GM10847 (cell line): ENCODE measurements at regions not wholly inside any gene's neighbourhood (a gene's known extent, or its start where the extent isn't known, plus 50 kb on each side); places are given as distances from the start of the nearest gene placed in this dataset.

Experiments used
- POLR2A ChIP-seq: IDR thresholded peaks from 2 replicates; pipeline ENCODE4 v1.6.1; 2011; ENCODE audit not compliant: insufficient read length; ENCODE audit errors: extremely low read depth

GRCh38 chr12:131355361-131356245 lies 355.3 kb upstream of the SFSWAP start:
- no peak for TF ChIP-seq POLR2A

GRCh38 chr12:131356485-131357184 lies 354.3 kb upstream of the SFSWAP start:
- no peak for TF ChIP-seq POLR2A

- TF ChIP-seq POLR2A = no peak
Measured at GRCh38 chr12:131357185-131357747, 353.6 kb upstream of the SFSWAP start.

GRCh38 chr12:131357920-131358319 lies 353.0 kb upstream of the SFSWAP start:
- no peak for TF ChIP-seq POLR2A

GRCh38 chr12:131362291-131363211 lies 348.3 kb upstream of the SFSWAP start:
- no peak for TF ChIP-seq POLR2A

- no peak for TF ChIP-seq POLR2A
Measured at GRCh38 chr12:131363393-131363792, 347.5 kb upstream of the SFSWAP start.

- TF ChIP-seq POLR2A = no peak
Measured at GRCh38 chr12:131363841-131364495, 346.9 kb upstream of the SFSWAP start.

- TF ChIP-seq POLR2A = no peak
Measured at GRCh38 chr12:131364903-131365820, 345.7 kb upstream of the SFSWAP start.

GRCh38 chr12:131365821-131366260 lies 345.0 kb upstream of the SFSWAP start:
- TF ChIP-seq POLR2A = no peak

GRCh38 chr12:131366261-131366871 lies 344.5 kb upstream of the SFSWAP start:
- no peak for TF ChIP-seq POLR2A

- TF ChIP-seq POLR2A = no peak
Measured at GRCh38 chr12:131367983-131368667, 342.8 kb upstream of the SFSWAP start.

GRCh38 chr12:131368668-131369071 lies 342.2 kb upstream of the SFSWAP start:
- no peak for TF ChIP-seq POLR2A
